SK-N-MC (cell line): ENCODE measurements at regions not wholly inside any gene's neighbourhood (a gene's known extent, or its start where the extent isn't known, plus 50 kb on each side); places are given as distances from the start of the nearest gene placed in this dataset.
"Not testable (repeated sequence)": the region's sequence is repeated elsewhere in the genome, so short reads cannot be mapped to it uniquely, and the experiment has no call there.

Source experiments
- DNase-seq: peaks from one replicate; pipeline ENCODE4 v3.0.0-alpha.2; 2011; ENCODE audit warnings: low read depth, low spot score
- H3K27ac ChIP-seq: fragments of 200-600 bp; sonication (generic); 2 replicates; pipeline ENCODE4 v1.5.1; 2016; ENCODE audit warnings: mixed run types
- H3K36me3 ChIP-seq: fragments of 200-600 bp; sonication (generic); 2 replicates; pipeline ENCODE4 v1.6.1; 2017; ENCODE audit warnings: antibody characterized with exemption, low read length, mixed read lengths; ENCODE audit not compliant: insufficient read depth
- H3K4me3 ChIP-seq: fragments of 200-600 bp; sonication (generic); 2 replicates; pipeline ENCODE4 v1.5.1; 2016
- H3K9ac ChIP-seq: fragments of 200-600 bp; sonication (generic); 2 replicates; pipeline ENCODE4 v1.8.0; 2017; ENCODE audit warnings: mixed run types, mixed read lengths; ENCODE audit not compliant: insufficient read length
- H3K9me3 ChIP-seq: fragments of 200-600 bp; sonication (generic); 2 replicates; pipeline ENCODE4 v1.6.1; 2017; ENCODE audit warnings: low read depth, mild to moderate bottlenecking, antibody characterized with exemption, low read length, moderate library complexity, mixed read lengths
- EZH2 ChIP-seq: fragments of 200-600 bp; sonication (generic); IDR thresholded peaks from one replicate; pipeline ENCODE4 v1.6.1; 2017; ENCODE audit warnings: antibody characterized with exemption
- FOXP2 ChIP-seq: optimal IDR thresholded peaks from 2 replicates; pipeline ENCODE3; 2011; ENCODE audit warnings: mild to moderate bottlenecking, moderate library complexity; ENCODE audit not compliant: insufficient read depth; ENCODE audit errors: extremely low read length, control extremely low read depth
- POLR2AphosphoS5 ChIP-seq: IDR thresholded peaks from 2 replicates; pipeline ENCODE4 v1.6.1; 2012; ENCODE audit warnings: mild to moderate bottlenecking, low read depth, low read length, borderline replicate concordance

- no peak overlapping the region for H3K4me3 ChIP-seq
- no peak overlapping the region for H3K9ac ChIP-seq
- H3K27ac ChIP-seq: no peak overlapping the region
- TF ChIP-seq FOXP2 (no peak), EZH2 (no peak), POLR2AphosphoS5 (no peak)
- no peaks in the 10 kb centered on the region for H3K9me3 ChIP-seq
- no peaks in the 10 kb centered on the region for H3K36me3 ChIP-seq
- DNase-seq: no peak
These were observed 165.3 kb upstream of the PKP2 start for GRCh38 chr12:33061844-33062243.

- TF ChIP-seq POLR2AphosphoS5: no peak
- TF ChIP-seq EZH2: no peak
- no peak for TF ChIP-seq FOXP2
- no peaks in the 10 kb centered on the region for H3K36me3 ChIP-seq
- no peak for DNase-seq
- H3K27ac ChIP-seq: no peak overlapping the region
- H3K4me3 ChIP-seq: no peak overlapping the region
- no peaks in the 10 kb centered on the region for H3K9me3 ChIP-seq
- no peak overlapping the region for H3K9ac ChIP-seq
These were observed 157.8 kb upstream of the PKP2 start for GRCh38 chr12:33054371-33054770.

GRCh38 chr12:33052141-33053051 is 155.8 kb upstream of the PKP2 start:
- no peak for DNase-seq
- H3K27ac ChIP-seq: no peak overlapping the region
- no peak overlapping the region for H3K4me3 ChIP-seq
- H3K9ac ChIP-seq: no peak overlapping the region
- H3K36me3 ChIP-seq: no peaks in the 10 kb centered on the region
- TF ChIP-seq EZH2 (no peak), FOXP2 (no peak), POLR2AphosphoS5 (no peak)
- no peaks in the 10 kb centered on the region for H3K9me3 ChIP-seq

- Histone ChIP-seq H3K9ac (no peak overlapping the region), H3K4me3 (no peak overlapping the region), H3K36me3 (no peaks in the 10 kb centered on the region), H3K9me3 (no peaks in the 10 kb centered on the region), H3K27ac (no peak overlapping the region)
- no peak for TF ChIP-seq FOXP2
- TF ChIP-seq EZH2: no peak
- TF ChIP-seq POLR2AphosphoS5: no peak
- DNase-seq: no peak
These were observed 151.1 kb upstream of the PKP2 start for GRCh38 chr12:33047666-33048065.

- no peak for DNase-seq
- Histone ChIP-seq H3K9me3 (no peaks in the 10 kb centered on the region), H3K4me3 (no peak overlapping the region), H3K9ac (no peak overlapping the region), H3K36me3 (no peaks in the 10 kb centered on the region), H3K27ac (no peak overlapping the region)
- no peak for TF ChIP-seq FOXP2
- no peak for TF ChIP-seq POLR2AphosphoS5
- no peak for TF ChIP-seq EZH2
These were observed 147.9 kb upstream of the PKP2 start for GRCh38 chr12:33044447-33044846.

GRCh38 chr12:33041562-33041961 is 145.0 kb upstream of the PKP2 start:
- TF ChIP-seq POLR2AphosphoS5 (no peak), EZH2 (no peak), FOXP2 (no peak)
- Histone ChIP-seq H3K36me3 (no peaks in the 10 kb centered on the region), H3K9me3 (no peaks in the 10 kb centered on the region), H3K4me3 (no peak overlapping the region), H3K27ac (no peak overlapping the region), H3K9ac (no peak overlapping the region)
- DNase-seq: no peak

GRCh38 chr12:33033999-33034398 is 137.4 kb upstream of the PKP2 start:
- not testable (repeated sequence) for H3K9ac ChIP-seq, H3K27ac ChIP-seq, H3K36me3 ChIP-seq, H3K9me3 ChIP-seq, DNase-seq, H3K4me3 ChIP-seq

GRCh38 chr12:33026791-33027190 is 130.2 kb upstream of the PKP2 start:
- TF ChIP-seq EZH2 (no peak), FOXP2 (no peak), POLR2AphosphoS5 (no peak)
- H3K9ac ChIP-seq: no peak overlapping the region
- DNase-seq: no peak
- no peaks in the 10 kb centered on the region for H3K9me3 ChIP-seq
- no peak overlapping the region for H3K4me3 ChIP-seq
- no peak overlapping the region for H3K27ac ChIP-seq
- no peaks in the 10 kb centered on the region for H3K36me3 ChIP-seq

- not testable (repeated sequence) for H3K9me3 ChIP-seq, H3K36me3 ChIP-seq, H3K4me3 ChIP-seq, H3K9ac ChIP-seq, DNase-seq, H3K27ac ChIP-seq
These were observed 126.1 kb upstream of the PKP2 start for GRCh38 chr12:33022724-33023123.

- not testable (repeated sequence) for H3K9me3 ChIP-seq, DNase-seq, H3K27ac ChIP-seq, H3K9ac ChIP-seq, H3K36me3 ChIP-seq, H3K4me3 ChIP-seq
These were observed 120.5 kb upstream of the PKP2 start for GRCh38 chr12:33017029-33017428.
